ENCODE measurements at regions not wholly inside any gene's neighbourhood (a gene's known extent, or its start where the extent isn't known, plus 50 kb on each side); places are given as distances from the start of the nearest gene placed in this dataset.

- TF ChIP-seq CTCF (IDR thresholded peaks at IDR 0.05) = no peak
- no peak for TF ChIP-seq POLR2A (IDR thresholded peaks at IDR 0.05)
Measured at GRCh38 chr6:56335726-56336125, 88.3 kb upstream of the COL21A1 start.

All from body of pancreas (tissue), 4 donors.